ENCODE measurements at regions not wholly inside any gene's neighbourhood (a gene's known extent, or its start where the extent isn't known, plus 50 kb on each side); places are given as distances from the start of the nearest gene placed in this dataset.

- Histone ChIP-seq H3K4me3 (ENCODE audit: low read depth, low read length) (no peak overlapping the region), H3K27me3 (ENCODE audit: insufficient read depth, low read depth, severe bottlenecking) (no peaks in the 10 kb centered on the region), H3K36me3 (peaks cover 85% of the 10 kb centered on the region), H3K27ac (no peak overlapping the region), H3K9me3 (ENCODE audit: severe bottlenecking) (no peaks in the 10 kb centered on the region)
- TF ChIP-seq CTCF (IDR thresholded peaks at IDR 0.05; ENCODE audit: low read depth, low read length): no peak
- DNase-seq: no peak
Measured at GRCh38 chr2:74081030-74081762, 66.5 kb downstream of the BOLA3 start.

- TF ChIP-seq CTCF (IDR thresholded peaks at IDR 0.05; ENCODE audit: low read depth, low read length): no peak
- H3K27me3 ChIP-seq (ENCODE audit: insufficient read depth, low read depth, severe bottlenecking): no peaks in the 10 kb centered on the region
Measured at GRCh38 chr2:74081763-74082110, 66.0 kb downstream of the BOLA3 start.

GRCh38 chr2:74083750-74084149, 64.0 kb downstream of the BOLA3 start:
- Histone ChIP-seq H3K9me3 (ENCODE audit: severe bottlenecking) (no peaks in the 10 kb centered on the region), H3K27ac (no peak overlapping the region), H3K27me3 (ENCODE audit: insufficient read depth, low read depth, severe bottlenecking) (no peaks in the 10 kb centered on the region), H3K4me3 (ENCODE audit: low read depth, low read length) (no peak overlapping the region), H3K36me3 (peaks cover 94% of the 10 kb centered on the region)
- DNase-seq: no peak
- no peak for TF ChIP-seq CTCF (IDR thresholded peaks at IDR 0.05; ENCODE audit: low read depth, low read length)

More at GRCh38 chr2:74081763-74082110, 66.0 kb downstream of the BOLA3 start:
- H3K27ac ChIP-seq: no peak overlapping the region
- no peaks in the 10 kb centered on the region for H3K9me3 ChIP-seq (ENCODE audit: severe bottlenecking)
- no peak overlapping the region for H3K4me3 ChIP-seq (ENCODE audit: low read depth, low read length)
- peaks cover 85% of the 10 kb centered on the region for H3K36me3 ChIP-seq
- DNase-seq: no peak

All from WERI-Rb-1 (cell line).